ENCODE measurements at regions not wholly inside any gene's neighbourhood (a gene's known extent, or its start where the extent isn't known, plus 50 kb on each side); places are given as distances from the start of the nearest gene placed in this dataset.

DNA sequence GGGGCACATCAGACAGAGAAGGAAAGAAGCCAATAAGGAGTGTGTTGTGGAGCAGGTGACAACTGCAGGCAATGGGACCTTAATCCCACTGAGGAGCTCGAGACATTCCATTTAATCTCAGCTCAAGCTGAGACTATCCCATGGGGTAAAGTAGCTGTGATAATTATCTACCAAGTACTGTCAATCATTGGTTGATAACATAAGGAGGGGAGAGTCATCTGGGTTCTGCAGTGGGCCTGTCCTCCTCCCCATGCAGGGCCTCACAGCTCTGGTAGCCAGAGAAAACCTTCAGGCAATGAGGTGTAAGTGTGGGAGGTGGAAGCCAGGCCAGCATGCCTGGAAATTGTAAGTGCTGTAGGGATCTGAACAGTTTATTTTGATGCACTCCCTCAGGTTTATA lies 375.0 kb upstream of the ARID1B start:
- no peak for DNase-seq

DNA sequence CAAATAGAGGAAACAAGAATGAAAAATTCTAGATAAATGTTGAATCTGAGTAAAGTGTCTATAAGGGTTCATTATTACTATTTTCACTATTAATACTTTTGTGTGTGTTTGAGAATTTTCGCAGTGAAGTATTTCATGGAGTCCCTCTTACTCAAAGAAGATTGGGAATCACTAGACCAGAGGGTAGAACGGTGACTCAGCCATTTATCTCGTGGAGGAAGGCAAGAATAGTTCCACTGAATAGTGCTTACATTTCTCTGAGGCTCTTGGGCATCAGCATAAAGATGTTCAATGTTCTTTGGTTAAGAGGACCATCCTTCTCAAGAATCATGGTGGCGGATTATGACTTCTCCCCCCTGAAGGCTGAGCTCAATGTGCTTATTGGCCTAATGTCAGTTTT lies 376.7 kb upstream of the ARID1B start:
- DNase-seq, result no peak

GRCh38 chr6:156398966-156399365 lies 378.2 kb upstream of the ARID1B start:
- no peak for DNase-seq

- no peak for DNase-seq
Measured at GRCh38 chr6:156398371-156398770, 378.8 kb upstream of the ARID1B start.

- no peak for DNase-seq
Measured at GRCh38 chr6:156396791-156397418, 380.3 kb upstream of the ARID1B start.

GRCh38 chr6:156396068-156396771 lies 381.0 kb upstream of the ARID1B start:
- DNase-seq, result peak; percentile 5

DNA sequence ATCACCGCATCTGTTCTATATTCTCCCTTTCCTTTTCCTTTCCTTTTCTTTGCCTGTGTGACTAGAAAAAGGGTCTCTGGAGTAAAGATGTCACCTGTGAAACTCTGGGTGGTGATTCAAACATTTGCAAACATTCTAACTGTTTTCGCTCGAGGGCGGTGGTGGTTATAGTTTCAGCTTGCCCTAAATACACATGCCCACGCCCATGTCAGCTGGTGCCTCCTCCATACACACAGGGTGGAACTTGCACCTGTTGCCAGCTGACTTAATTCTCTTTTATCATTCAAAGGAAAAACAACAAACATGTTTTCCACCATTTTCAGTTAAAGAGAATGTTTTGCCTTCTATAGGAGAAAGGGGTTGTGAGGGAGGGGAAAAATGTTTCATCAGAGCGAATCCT lies 381.9 kb upstream of the ARID1B start:
- no peak for DNase-seq

GRCh38 chr6:156392648-156393047 lies 384.5 kb upstream of the ARID1B start:
- DNase-seq, result no peak

- no peak for DNase-seq
Measured at GRCh38 chr6:156391977-156392376, 385.2 kb upstream of the ARID1B start.

DNA sequence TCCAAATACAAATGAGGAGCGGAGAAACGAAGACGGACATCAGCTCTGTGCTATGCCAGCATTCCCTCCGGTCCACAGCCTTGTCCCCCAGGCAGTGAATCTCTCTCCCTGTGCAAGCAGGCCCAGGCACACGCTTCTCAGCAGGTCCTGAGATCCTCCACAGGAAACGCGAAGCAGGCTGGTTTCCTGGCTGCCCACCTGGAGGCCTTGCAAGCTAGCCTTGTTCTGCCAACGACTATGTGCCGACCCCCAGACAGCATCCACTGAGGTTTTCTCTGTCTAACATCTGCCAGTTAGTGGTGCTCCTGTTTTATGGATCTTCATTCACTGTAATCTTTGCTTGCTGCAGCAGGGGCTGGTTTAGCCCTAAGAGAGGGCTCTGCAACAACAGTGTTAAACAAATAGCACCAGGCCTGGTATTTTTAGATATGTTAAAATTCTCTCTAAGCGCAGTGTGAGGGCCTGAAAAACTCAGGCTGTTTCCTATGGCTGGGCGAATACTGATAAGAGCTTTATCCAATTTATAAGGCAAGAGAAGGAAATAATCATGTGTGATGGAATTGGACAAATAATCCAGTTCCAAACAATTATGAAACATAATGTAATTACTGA lies 386.0 kb upstream of the ARID1B start:
- DNase-seq, result no peak

DNA sequence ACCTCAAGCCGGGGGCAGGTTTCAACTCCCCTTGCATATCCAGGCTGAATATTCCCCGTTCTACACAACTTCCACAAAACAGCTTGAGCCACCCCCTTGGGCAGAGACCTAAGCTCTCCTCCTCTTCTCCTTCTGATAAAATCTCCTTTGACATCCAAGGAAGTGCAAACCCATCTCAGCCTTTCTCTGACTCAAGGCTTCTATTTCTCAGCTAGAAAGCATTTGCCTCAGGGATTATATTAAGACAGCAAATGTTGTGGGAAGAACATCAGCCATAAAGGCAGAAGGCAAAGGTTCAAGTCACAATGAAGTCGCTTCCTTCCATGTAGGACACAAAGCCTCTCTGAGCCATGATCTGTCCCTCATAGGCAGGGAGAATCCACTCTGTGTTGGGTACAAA lies 386.6 kb upstream of the ARID1B start:
- DNase-seq, result no peak

DNA sequence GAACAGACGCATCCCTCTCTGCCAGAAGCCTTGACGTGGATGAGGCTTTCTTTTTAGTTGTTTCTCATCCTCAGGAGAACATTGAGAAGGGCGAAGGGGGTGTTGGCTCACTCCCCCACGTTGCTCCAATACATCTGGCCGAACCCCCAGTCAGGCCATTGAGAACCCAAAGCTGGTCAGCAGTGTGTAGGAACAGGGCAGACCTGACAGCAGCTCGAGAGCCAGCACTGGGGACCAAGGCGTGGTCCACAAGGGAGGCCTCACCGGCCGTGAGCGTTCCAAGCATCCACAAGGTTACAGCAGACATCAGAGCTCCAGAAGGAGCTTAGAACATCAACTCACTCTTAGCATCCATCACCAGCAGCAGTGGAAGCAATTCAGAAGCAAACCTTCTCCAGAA lies 387.9 kb upstream of the ARID1B start:
- no peak for DNase-seq

- no peak for DNase-seq
Measured at GRCh38 chr6:156387472-156387871, 389.7 kb upstream of the ARID1B start.

- no peak for DNase-seq
Measured at GRCh38 chr6:156383059-156383458, 394.1 kb upstream of the ARID1B start.

GRCh38 chr6:156379392-156380289 lies 397.5 kb upstream of the ARID1B start:
- DNase-seq, result no peak

- DNase-seq, result no peak
Measured at GRCh38 chr6:156378853-156379252, 398.3 kb upstream of the ARID1B start.

DNA sequence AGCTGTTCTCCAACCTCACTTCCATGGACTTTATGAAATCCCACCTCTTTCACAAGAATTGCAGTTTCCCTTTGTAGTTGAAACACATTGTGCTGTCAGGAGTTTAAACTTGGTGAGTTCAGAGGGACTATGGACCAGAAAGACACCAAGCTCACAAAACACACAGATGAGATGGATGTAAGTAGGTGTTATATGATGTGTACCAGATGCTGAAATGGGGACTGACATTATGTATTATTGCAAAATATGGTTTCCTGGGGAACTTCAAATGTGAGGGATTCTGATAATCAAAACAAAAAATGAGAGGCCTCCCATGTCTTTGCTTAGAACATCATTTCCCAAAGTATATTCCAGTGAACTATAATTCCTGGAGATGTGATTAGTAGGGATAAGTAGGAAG lies 401.1 kb upstream of the ARID1B start:
- DNase-seq, result no peak

DNA sequence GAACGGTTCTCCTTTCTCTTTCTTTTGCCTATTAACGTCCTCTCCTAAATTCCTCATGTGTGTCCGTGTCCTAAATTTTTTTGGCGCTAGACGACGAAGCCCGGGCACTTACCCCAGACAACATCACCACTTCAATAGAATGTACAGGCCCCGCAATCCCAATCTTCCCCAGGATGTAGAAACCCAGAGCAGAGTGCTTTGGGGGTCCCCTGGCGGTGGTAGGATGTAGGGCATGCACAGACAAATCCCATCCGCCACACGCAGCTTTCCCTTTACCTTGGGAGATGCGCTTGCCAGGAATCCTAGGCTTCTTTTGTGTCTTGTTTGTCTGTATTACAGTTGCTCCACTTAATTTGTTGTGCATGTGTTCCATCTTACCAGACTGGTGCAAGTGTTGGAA lies 417.3 kb upstream of the ARID1B start:
- no peak for DNase-seq

DNA sequence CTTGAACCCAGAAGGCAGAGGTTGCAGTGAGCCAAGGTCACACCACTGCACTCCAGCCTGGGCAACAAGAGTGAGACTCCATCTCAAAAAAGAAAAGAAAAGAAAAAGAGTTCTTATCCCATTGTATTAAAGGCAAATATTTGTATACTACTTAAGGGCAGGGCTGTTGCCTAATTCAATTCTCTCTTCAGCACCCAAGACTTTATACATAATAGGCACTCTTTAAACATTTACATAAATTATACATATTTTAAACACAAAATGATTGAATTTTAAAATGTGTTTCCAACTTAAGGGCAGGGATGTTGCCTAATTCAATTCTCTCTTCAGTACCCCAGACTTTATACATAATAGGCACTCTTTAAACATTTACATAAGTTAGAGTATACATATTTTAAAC lies 424.3 kb upstream of the ARID1B start:
- DNase-seq, result no peak

DNA sequence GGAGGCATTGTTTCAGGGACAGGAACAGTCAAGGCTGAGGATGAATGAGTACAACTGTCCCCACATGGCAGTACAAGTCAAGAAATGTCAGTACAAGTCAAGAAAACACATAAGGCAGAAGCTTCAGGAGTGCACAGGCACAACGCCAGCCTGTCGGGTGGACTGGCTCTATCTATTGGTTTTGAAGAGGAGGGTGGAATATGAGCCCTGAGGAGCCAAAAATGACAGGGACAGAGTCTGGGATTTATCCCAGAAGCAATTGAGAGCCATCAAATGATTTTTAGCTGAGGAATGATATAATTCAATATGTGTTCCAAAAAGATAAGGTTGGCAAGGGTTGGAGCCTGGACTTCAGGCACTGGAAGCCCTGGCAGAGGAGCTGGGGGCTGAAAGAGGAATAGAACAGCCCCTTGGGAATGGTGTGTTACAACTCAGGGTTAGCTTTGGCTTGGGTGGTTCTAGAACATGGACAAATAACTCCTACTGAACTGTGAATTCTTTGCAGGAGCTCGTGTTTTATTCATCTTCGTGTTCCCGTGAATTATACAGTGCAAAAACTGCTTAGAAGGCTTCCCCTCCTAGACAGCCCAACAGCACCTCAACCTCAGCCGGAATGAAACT lies 425.7 kb upstream of the ARID1B start:
- DNase-seq, result no peak

DNA sequence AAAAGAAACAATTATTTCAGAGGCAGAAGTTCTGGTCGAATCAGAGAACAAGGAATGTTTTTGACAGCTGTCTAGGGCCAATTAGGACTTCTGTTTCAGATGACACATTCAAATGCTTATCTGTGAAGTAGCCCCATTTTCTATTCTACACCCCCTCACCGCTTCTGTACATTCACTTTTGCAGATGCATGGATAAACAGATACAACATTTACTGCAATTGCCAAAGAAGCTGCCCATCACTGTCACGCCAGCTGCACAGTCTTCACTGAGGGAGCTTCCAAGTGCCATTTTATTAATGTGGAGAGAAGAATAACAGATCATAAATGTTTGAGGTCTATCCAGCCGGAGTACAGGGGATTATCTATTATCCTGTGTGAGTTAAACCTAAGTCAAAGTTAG lies 426.8 kb upstream of the ARID1B start:
- DNase-seq, result no peak

DNA sequence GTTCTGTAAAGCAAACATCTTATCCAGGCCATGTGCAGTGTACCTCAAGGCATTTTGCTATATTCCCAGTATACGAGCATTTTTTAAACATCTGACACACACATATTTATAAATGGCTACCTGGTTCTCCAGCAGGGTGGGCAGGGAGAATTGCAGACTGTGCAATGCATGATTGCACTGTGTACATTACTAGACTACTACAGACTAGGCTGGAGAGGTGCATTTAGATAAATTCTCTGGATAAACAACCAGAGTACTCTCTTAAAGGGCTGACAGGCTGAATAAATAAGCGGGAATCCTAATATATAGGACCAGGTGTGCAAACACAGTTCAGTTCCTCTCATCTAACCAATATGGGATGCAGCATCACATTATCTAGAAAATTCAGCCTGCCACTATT lies 428.3 kb upstream of the ARID1B start:
- DNase-seq, result no peak

DNA sequence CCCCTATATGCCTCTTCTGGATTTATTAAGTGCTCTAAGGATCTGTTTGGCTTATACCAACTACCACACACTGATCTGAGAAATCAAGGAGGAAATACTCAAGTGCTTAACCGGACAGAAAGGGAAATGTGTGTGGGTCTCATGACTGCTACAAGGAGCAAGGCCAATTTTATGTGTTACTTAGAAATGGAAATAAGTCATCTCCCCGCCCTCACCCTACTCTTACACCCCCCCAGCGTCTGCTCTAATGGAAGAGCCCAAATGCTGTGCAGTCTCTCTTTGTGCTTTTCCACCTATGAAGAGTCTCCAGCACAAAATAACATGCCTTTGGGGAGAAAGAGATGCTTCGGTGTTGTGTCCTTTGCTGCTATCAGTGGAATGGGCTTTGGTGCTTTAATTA lies 428.8 kb upstream of the ARID1B start:
- DNase-seq, result no peak

Data from NK-92 treated with Interleukin-12 subunit alpha and Interleukin-12 subunit beta, amount 100 ng/mL, for 24 hours (cell line).